Anterior cingulate cortex (tissue), 58 donors: ENCODE measurements at regions not wholly inside any gene's neighbourhood (a gene's known extent, or its start where the extent isn't known, plus 50 kb on each side); places are given as distances from the start of the nearest gene placed in this dataset.

Experiments used
- DNase-seq, 58 donors: peaks; one replicate each; lab custom pipeline; 2025; lab: John Stamatoyannopoulos, UW

- DNase-seq = no peak
These were observed 154.7 kb downstream of the FAM114A2 start for GRCh38 chr5:153883854-153884611.

GRCh38 chr5:153881687-153882086, 157.0 kb downstream of the FAM114A2 start:
- no peak for DNase-seq

GRCh38 chr5:153880106-153880505, 158.6 kb downstream of the FAM114A2 start:
- no peak for DNase-seq

GRCh38 chr5:153879596-153879995, 159.1 kb downstream of the FAM114A2 start:
- no peak for DNase-seq

GRCh38 chr5:153866176-153866575, 172.5 kb downstream of the FAM114A2 start:
- no peak for DNase-seq

GRCh38 chr5:153865016-153865415, 173.7 kb downstream of the FAM114A2 start:
- no peak for DNase-seq

GRCh38 chr5:153863951-153864350, 174.8 kb downstream of the FAM114A2 start:
- DNase-seq = no peak
